ENCODE measurements at regions not wholly inside any gene's neighbourhood (a gene's known extent, or its start where the extent isn't known, plus 50 kb on each side); places are given as distances from the start of the nearest gene placed in this dataset.

DNA sequence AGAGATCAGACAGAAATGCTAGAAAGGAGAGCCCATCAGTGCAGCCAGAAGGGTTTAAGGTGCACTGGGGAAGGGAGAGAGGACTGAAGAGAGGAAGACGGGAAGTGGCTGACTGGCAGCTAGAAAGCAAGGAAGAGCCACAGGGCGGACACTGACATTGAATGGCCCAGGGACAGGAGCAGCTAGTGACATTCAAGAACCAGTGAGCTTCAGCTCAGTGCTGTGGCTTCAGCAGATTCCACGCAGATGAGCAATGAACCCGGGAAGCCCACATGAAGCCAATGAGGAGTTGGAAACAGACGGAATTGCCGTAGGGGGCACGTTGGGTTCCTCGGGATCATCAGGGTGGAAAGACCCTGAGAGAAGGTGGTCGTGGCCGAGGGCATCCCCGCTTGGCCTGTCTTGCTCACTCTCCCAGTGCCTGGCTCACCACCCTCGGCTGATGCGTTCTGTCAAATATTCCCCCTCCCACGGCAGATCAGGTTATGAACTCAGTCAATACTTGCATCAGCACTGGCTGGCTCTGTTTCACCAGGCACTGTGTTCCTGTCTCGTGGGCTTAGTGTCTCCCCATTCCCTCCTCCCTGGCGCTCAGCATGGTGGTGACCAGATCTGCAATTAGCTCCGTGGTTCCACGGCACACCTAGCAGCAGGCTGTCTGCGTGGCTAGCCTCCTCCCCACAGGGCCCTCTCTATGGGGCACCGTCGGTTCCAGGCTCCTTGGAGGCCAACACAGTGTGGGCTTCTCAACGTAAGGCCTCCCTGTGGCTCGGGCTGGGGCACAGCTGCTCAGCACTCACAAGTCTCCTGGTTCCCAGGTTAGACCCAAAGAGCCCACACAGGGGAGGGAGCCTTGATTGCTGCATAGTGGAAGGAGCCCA, 145.5 kb downstream of the TRIM29 start:
- TF ChIP-seq, protein P1, sequence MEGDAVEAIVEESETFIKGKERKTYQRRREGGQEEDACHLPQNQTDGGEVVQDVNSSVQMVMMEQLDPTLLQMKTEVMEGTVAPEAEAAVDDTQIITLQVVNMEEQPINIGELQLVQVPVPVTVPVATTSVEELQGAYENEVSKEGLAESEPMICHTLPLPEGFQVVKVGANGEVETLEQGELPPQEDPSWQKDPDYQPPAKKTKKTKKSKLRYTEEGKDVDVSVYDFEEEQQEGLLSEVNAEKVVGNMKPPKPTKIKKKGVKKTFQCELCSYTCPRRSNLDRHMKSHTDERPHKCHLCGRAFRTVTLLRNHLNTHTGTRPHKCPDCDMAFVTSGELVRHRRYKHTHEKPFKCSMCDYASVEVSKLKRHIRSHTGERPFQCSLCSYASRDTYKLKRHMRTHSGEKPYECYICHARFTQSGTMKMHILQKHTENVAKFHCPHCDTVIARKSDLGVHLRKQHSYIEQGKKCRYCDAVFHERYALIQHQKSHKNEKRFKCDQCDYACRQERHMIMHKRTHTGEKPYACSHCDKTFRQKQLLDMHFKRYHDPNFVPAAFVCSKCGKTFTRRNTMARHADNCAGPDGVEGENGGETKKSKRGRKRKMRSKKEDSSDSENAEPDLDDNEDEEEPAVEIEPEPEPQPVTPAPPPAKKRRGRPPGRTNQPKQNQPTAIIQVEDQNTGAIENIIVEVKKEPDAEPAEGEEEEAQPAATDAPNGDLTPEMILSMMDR (IDR thresholded peaks at IDR 0.05; ENCODE audit: insufficient read depth, low read depth, low read length) = no peak
- no peak for TF ChIP-seq EZH2 (IDR thresholded peaks at IDR 0.05; ENCODE audit: insufficient read depth, low read length)

All from astrocyte (in vitro differentiated cells and primary cell).